HL-60 (cell line): ENCODE measurements at regions not wholly inside any gene's neighbourhood (a gene's known extent, or its start where the extent isn't known, plus 50 kb on each side); places are given as distances from the start of the nearest gene placed in this dataset.

ENCODE experiments used
- GABPA ChIP-seq: IDR thresholded peaks from 2 replicates; pipeline ENCODE4 v1.6.1; 2012; ENCODE audit warnings: low read depth
- POLR2AphosphoS5 ChIP-seq: IDR thresholded peaks from 2 replicates; pipeline ENCODE4 v1.6.1; 2012; ENCODE audit warnings: low read depth
- SPI1 ChIP-seq: IDR thresholded peaks from 2 replicates; pipeline ENCODE4 v1.6.1; 2012; ENCODE audit warnings: low read depth, mild to moderate bottlenecking, borderline replicate concordance
- TF ChIP-seq, protein P1 (sequence below): IDR thresholded peaks from one replicate; pipeline ENCODE4 v1.5.1; 2011; ENCODE audit warnings: low read length, control low read depth, inconsistent platforms; ENCODE audit not compliant: insufficient read depth
- TF ChIP-seq, protein P2 (sequence below): IDR thresholded peaks from 2 replicates; pipeline ENCODE4 v1.6.1; 2012; ENCODE audit warnings: low read depth; ENCODE audit not compliant: insufficient replicate concordance

DNA sequence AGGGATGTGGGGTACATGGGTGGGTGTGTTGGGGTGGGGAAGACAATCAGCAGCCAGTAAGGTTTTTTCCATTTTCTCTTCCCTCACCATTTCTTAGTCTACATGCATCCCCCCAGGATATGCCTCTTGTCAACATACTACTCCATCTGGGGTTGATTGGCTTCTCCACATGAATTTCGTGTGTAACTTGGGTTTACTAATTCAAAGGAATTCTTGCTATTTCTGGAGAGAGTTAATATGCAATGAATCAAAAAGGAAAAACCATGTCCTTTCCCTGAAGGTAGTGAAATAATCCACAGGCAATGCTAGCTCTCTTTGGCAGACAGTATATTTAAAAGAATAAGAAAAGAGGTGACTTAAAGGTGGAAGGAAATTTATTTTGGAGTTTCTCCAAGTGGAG, 198.4 kb downstream of the EBLN2 start:
- TF ChIP-seq SPI1 (no peak), POLR2AphosphoS5 (no peak), GABPA (no peak)
- TF ChIP-seq, protein P1, sequence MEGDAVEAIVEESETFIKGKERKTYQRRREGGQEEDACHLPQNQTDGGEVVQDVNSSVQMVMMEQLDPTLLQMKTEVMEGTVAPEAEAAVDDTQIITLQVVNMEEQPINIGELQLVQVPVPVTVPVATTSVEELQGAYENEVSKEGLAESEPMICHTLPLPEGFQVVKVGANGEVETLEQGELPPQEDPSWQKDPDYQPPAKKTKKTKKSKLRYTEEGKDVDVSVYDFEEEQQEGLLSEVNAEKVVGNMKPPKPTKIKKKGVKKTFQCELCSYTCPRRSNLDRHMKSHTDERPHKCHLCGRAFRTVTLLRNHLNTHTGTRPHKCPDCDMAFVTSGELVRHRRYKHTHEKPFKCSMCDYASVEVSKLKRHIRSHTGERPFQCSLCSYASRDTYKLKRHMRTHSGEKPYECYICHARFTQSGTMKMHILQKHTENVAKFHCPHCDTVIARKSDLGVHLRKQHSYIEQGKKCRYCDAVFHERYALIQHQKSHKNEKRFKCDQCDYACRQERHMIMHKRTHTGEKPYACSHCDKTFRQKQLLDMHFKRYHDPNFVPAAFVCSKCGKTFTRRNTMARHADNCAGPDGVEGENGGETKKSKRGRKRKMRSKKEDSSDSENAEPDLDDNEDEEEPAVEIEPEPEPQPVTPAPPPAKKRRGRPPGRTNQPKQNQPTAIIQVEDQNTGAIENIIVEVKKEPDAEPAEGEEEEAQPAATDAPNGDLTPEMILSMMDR: no peak
- TF ChIP-seq, protein P2, sequence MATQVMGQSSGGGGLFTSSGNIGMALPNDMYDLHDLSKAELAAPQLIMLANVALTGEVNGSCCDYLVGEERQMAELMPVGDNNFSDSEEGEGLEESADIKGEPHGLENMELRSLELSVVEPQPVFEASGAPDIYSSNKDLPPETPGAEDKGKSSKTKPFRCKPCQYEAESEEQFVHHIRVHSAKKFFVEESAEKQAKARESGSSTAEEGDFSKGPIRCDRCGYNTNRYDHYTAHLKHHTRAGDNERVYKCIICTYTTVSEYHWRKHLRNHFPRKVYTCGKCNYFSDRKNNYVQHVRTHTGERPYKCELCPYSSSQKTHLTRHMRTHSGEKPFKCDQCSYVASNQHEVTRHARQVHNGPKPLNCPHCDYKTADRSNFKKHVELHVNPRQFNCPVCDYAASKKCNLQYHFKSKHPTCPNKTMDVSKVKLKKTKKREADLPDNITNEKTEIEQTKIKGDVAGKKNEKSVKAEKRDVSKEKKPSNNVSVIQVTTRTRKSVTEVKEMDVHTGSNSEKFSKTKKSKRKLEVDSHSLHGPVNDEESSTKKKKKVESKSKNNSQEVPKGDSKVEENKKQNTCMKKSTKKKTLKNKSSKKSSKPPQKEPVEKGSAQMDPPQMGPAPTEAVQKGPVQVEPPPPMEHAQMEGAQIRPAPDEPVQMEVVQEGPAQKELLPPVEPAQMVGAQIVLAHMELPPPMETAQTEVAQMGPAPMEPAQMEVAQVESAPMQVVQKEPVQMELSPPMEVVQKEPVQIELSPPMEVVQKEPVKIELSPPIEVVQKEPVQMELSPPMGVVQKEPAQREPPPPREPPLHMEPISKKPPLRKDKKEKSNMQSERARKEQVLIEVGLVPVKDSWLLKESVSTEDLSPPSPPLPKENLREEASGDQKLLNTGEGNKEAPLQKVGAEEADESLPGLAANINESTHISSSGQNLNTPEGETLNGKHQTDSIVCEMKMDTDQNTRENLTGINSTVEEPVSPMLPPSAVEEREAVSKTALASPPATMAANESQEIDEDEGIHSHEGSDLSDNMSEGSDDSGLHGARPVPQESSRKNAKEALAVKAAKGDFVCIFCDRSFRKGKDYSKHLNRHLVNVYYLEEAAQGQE: no peak
